ENCODE measurements at regions not wholly inside any gene's neighbourhood (a gene's known extent, or its start where the extent isn't known, plus 50 kb on each side); places are given as distances from the start of the nearest gene placed in this dataset.

GRCh38 chr20:6347916-6348315 lies 225.1 kb upstream of the FERMT1 start (continued):
- no peak for TF ChIP-seq NFKBIZ (CRISPR knock-in tag; IDR thresholded peaks at IDR 0.05)
- no peak for TF ChIP-seq POLR2AphosphoS5 (IDR thresholded peaks at IDR 0.05; ENCODE audit: low read depth, low read length)
- TF ChIP-seq PAX8 (CRISPR knock-in tag; IDR thresholded peaks at IDR 0.05; ENCODE audit: borderline replicate concordance): no peak

GRCh38 chr20:6341491-6341890 lies 218.7 kb upstream of the FERMT1 start:
- Histone ChIP-seq H3K9me3 (ENCODE audit: low read length) (no peaks in the 10 kb centered on the region), H3K27me3 (ENCODE audit: control insufficient read depth in 1 of 2, insufficient read depth in 2 of 2, low read length in 2 of 2) (no peaks in the 10 kb centered on the region), H4K20me1 (ENCODE audit: insufficient read depth, low read length) (no peaks in the 10 kb centered on the region), H3K36me3 (replicated peaks in 1 of 2; ENCODE audit: control insufficient read depth in 1 of 2, insufficient read depth in 2 of 2, low read length in 2 of 2) (no peaks in the 10 kb centered on the region), H3K4me3 (replicated peaks in 1 of 3; ENCODE audit: insufficient read depth in 1 of 3, low read depth in 2 of 3, low read length in 3 of 3) (no peak overlapping the region), H3K79me2 (ENCODE audit: insufficient read depth, low read length) (no peaks in the 10 kb centered on the region), H2AFZ (ENCODE audit: low read length) (no peak overlapping the region), H3K27ac (ENCODE audit: extremely low read length, insufficient read depth, low read length) (no peak overlapping the region), H3K4me2 (ENCODE audit: low read depth, low read length) (no peak overlapping the region), H3K9ac (ENCODE audit: insufficient read depth, low read depth, low read length) (no peak overlapping the region), H3K4me1 (ENCODE audit: insufficient read depth, low read length) (no peaks in the 10 kb centered on the region)
- intact Hi-C loops (cut with micrococcal nuclease; ENCODE audit: unreplicated experiment) (no loop called here), in situ Hi-C loops (cut with HindIII; ENCODE audit: extremely low pct_ligation_motif_present, low pct_unique_long_range_greater_than_20kb) (loop anchor here (5.0 kb wide), 1 partner anchor 49 kb away; no protein-coding TSS in a partner anchor)
- FAIRE-seq (no peak), ATAC-seq (no peak), DNase-seq (ENCODE audit: low spot score) (no peak)
- POLR2A ChIA-PET: no interaction called here
- CTCF ChIA-PET (ENCODE audit: low intra/inter-chr PET ratio, low total read pairs): no interaction called here
- no peak for TF ChIP-seq POLR2A (IDR thresholded peaks at IDR 0.05; ENCODE audit: insufficient read depth in 1 of 2, low read depth in 2 of 2, low read length in 2 of 2)
- TF ChIP-seq ZNF605 (CRISPR knock-in tag; IDR thresholded peaks at IDR 0.05): no peak
- no peak for TF ChIP-seq BHLHE40 (IDR thresholded peaks at IDR 0.05; ENCODE audit: low read length)
- TF ChIP-seq CEBPB (IDR thresholded peaks at IDR 0.05; ENCODE audit: borderline replicate concordance, low read depth, low read length): no peak; the same call in 1 of the 2 replicates
- TF ChIP-seq ZNF383 (CRISPR knock-in tag; IDR thresholded peaks at IDR 0.05; ENCODE audit: borderline replicate concordance): no peak
- 39% methylated on average over 1 of the region's 1 CpG for WGBS (ENCODE audit: low lambda C conversion rate)
- no TSS peak for BruUV-seq (replicated peaks)

GRCh38 chr20:6339176-6339575 lies 216.3 kb upstream of the FERMT1 start:
- no peak overlapping the region for H3K4me2 ChIP-seq (ENCODE audit: low read depth, low read length)
- POLR2A ChIA-PET: no interaction called here
- no peaks in the 10 kb centered on the region for H4K20me1 ChIP-seq (ENCODE audit: insufficient read depth, low read length)
- no peak overlapping the region for H3K27ac ChIP-seq (ENCODE audit: extremely low read length, insufficient read depth, low read length)
- no TSS peak for BruUV-seq (replicated peaks)
- no peaks in the 10 kb centered on the region for H3K4me1 ChIP-seq (ENCODE audit: insufficient read depth, low read length)
- intact Hi-C loops (cut with micrococcal nuclease; ENCODE audit: unreplicated experiment): no loop called here
- no peak overlapping the region for H3K4me3 ChIP-seq (replicated peaks in 1 of 3; ENCODE audit: insufficient read depth in 1 of 3, low read depth in 2 of 3, low read length in 3 of 3)
- CTCF ChIA-PET (ENCODE audit: low intra/inter-chr PET ratio, low total read pairs): no interaction called here
- H3K9ac ChIP-seq (ENCODE audit: insufficient read depth, low read depth, low read length): no peak overlapping the region
- no peaks in the 10 kb centered on the region for H3K79me2 ChIP-seq (ENCODE audit: insufficient read depth, low read length)
- in situ Hi-C loops (cut with HindIII; ENCODE audit: extremely low pct_ligation_motif_present, low pct_unique_long_range_greater_than_20kb): no loop called here
- no peak for FAIRE-seq
- WGBS (ENCODE audit: low lambda C conversion rate): 0% methylated on average over 1 of the region's 1 CpG
- no peaks in the 10 kb centered on the region for H3K9me3 ChIP-seq (ENCODE audit: low read length)
- H3K36me3 ChIP-seq (replicated peaks in 1 of 2; ENCODE audit: control insufficient read depth in 1 of 2, insufficient read depth in 2 of 2, low read length in 2 of 2): no peaks in the 10 kb centered on the region
- DNase-seq (ENCODE audit: low spot score): no peak
- no peak for ATAC-seq
- H2AFZ ChIP-seq (ENCODE audit: low read length): no peak overlapping the region
- H3K27me3 ChIP-seq (ENCODE audit: control insufficient read depth in 1 of 2, insufficient read depth in 2 of 2, low read length in 2 of 2): no peaks in the 10 kb centered on the region
- no peak for TF ChIP-seq CCAR2 (optimal IDR thresholded peaks at IDR 0.05; ENCODE audit: low read depth, low read length)
- no peak for TF ChIP-seq ZNF563 (CRISPR knock-in tag; IDR thresholded peaks at IDR 0.05)
- TF ChIP-seq NFAT5 (CRISPR knock-in tag; IDR thresholded peaks at IDR 0.05): no peak
- TF ChIP-seq SP5 (CRISPR knock-in tag; IDR thresholded peaks at IDR 0.05; ENCODE audit: borderline replicate concordance, low read depth): no peak
